ENCODE measurements at regions not wholly inside any gene's neighbourhood (a gene's known extent, or its start where the extent isn't known, plus 50 kb on each side); places are given as distances from the start of the nearest gene placed in this dataset.

DNA sequence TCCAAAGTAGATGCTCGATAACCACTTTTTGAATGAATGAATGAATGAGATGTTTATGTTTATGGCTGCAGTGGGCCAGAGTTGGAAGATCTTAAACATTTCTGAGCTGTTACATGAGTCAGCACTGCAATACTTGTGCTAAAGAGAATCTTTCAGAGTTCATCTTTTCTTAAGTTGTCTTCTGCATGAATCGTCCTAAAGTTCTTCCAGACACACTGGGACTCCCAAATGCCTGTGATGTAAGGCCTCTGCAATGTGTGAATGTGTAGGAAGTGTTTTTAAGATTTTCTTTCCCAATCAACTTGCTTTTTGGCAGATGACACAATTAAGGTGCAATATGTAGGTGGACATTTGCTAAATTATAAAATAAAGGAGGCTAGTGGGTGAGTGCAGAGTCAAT, 50.3 kb upstream of the TRIM9 start:
- H3K4me1 ChIP-seq (ENCODE audit: control insufficient read depth in 1 of 2, insufficient read depth in 2 of 2, low read length in 2 of 2): no peaks in the 10 kb centered on the region
- H3K4me3 ChIP-seq (ENCODE audit: low read depth in 1 of 2, low read length in 2 of 2): no peak overlapping the region
- no peaks in the 10 kb centered on the region for H3K27me3 ChIP-seq (ENCODE audit: low read depth, low read length)
- no peak overlapping the region for H3K27ac ChIP-seq (ENCODE audit: low read length)
- no peaks in the 10 kb centered on the region for H3K9me3 ChIP-seq (ENCODE audit: control insufficient read depth in 1 of 2, low read length in 2 of 2)
- no peaks in the 10 kb centered on the region for H3K36me3 ChIP-seq (ENCODE audit: control insufficient read depth in 1 of 2, insufficient read depth in 2 of 2, low read length in 2 of 2)

DNA sequence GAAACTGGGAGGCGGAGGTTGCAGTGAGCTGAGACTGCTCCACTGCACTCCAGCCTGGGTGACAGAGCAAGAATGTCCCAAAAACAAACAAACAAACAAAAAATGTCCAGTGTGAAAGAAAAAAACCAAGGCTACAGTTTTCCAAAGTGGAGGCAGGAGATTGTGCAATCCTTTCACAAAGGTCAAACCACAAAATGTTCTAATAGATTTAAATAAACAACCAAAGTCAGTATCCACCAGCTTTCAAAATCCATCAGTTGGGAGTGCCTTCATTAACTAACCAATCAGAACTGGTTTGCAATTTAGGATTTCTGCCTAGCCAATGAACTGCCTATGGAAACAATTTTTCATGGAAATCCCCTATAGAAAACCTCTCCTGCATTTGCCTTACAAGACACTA, 52.3 kb upstream of the TRIM9 start:
- H3K36me3 ChIP-seq (ENCODE audit: control insufficient read depth in 1 of 2, insufficient read depth in 2 of 2, low read length in 2 of 2): no peaks in the 10 kb centered on the region

DNA sequence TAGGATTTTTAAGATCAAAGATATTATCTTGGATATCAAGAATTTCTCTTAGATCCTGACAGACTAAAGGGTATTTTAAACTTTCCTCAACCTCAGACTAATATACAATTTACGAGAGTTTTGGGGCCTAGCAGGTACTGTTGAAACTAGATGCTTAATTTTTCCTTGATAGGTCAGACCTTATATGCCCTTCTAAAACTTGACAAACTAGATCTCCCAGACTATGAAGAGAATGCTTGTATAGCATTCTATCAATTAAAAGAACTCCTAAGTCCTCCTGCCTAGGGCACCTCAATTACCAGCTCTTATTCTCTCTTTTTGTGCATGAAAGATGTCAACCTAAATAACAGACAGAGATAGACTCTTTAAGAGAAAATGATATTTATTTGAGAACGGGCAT, 60.4 kb upstream of the TRIM9 start:
- no peaks in the 10 kb centered on the region for H3K27me3 ChIP-seq (ENCODE audit: low read depth, low read length)
- H3K4me3 ChIP-seq (ENCODE audit: low read depth in 1 of 2, low read length in 2 of 2): no peak overlapping the region
- no peaks in the 10 kb centered on the region for H3K36me3 ChIP-seq (ENCODE audit: control insufficient read depth in 1 of 2, insufficient read depth in 2 of 2, low read length in 2 of 2)
- no peaks in the 10 kb centered on the region for H3K4me1 ChIP-seq (ENCODE audit: control insufficient read depth in 1 of 2, insufficient read depth in 2 of 2, low read length in 2 of 2)
- no peaks in the 10 kb centered on the region for H3K9me3 ChIP-seq (ENCODE audit: control insufficient read depth in 1 of 2, low read length in 2 of 2)
- H3K27ac ChIP-seq (ENCODE audit: low read length): no peak overlapping the region

More for the DNA sequence above, 52.3 kb upstream of the TRIM9 start:
- H3K9me3 ChIP-seq (ENCODE audit: control insufficient read depth in 1 of 2, low read length in 2 of 2): no peaks in the 10 kb centered on the region
- no peak overlapping the region for H3K27ac ChIP-seq (ENCODE audit: low read length)
- no peak overlapping the region for H3K4me3 ChIP-seq (ENCODE audit: low read depth in 1 of 2, low read length in 2 of 2)
- H3K27me3 ChIP-seq (ENCODE audit: low read depth, low read length): no peaks in the 10 kb centered on the region
- H3K4me1 ChIP-seq (ENCODE audit: control insufficient read depth in 1 of 2, insufficient read depth in 2 of 2, low read length in 2 of 2): no peaks in the 10 kb centered on the region

DNA sequence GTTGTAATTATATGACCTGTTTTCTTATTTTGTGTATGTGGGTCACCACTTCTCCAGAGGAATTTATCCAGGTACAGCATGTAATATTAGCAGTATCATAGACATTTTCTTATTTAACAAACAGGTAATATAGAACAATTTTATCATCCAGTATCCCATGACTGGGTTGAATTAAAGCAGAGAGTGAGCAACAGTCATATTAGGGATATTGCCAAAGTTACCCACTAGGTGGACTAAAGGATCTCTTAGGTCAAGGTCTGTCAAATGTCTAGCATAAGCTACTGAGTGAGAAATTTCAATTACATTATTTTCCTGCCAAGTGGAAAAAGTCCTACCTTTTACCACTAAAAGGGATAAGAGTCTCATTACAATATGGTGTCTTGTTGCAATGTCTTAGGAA, 62.1 kb upstream of the TRIM9 start:
- no peaks in the 10 kb centered on the region for H3K4me1 ChIP-seq (ENCODE audit: control insufficient read depth in 1 of 2, insufficient read depth in 2 of 2, low read length in 2 of 2)
- H3K4me3 ChIP-seq (ENCODE audit: low read depth in 1 of 2, low read length in 2 of 2): no peak overlapping the region
- H3K9me3 ChIP-seq (ENCODE audit: control insufficient read depth in 1 of 2, low read length in 2 of 2): no peaks in the 10 kb centered on the region
- H3K27ac ChIP-seq (ENCODE audit: low read length): no peak overlapping the region
- no peaks in the 10 kb centered on the region for H3K36me3 ChIP-seq (ENCODE audit: control insufficient read depth in 1 of 2, insufficient read depth in 2 of 2, low read length in 2 of 2)
- H3K27me3 ChIP-seq (ENCODE audit: low read depth, low read length): no peaks in the 10 kb centered on the region

DNA sequence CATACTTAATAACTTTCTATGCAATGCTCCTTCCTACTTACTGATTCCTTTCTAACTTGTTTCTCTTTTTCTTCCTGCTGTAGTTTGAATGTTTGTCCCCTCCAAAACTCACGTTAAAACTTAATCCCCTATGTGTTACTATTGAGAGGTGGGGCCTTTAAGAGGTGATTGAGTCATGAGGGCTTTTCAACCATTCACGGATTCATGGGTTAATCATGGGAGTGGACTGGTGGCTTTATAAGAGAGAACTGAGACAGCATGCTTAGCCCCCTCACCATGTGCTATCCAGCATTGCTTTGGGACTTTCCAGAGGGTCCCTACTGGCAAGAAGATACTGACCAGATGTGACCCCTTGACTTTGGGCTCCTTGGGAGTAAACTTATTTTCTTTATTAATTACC, 66.0 kb upstream of the TRIM9 start:
- Histone ChIP-seq H3K4me1 (ENCODE audit: control insufficient read depth in 1 of 2, insufficient read depth in 2 of 2, low read length in 2 of 2) (no peaks in the 10 kb centered on the region), H3K36me3 (ENCODE audit: control insufficient read depth in 1 of 2, insufficient read depth in 2 of 2, low read length in 2 of 2) (no peaks in the 10 kb centered on the region), H3K4me3 (ENCODE audit: low read depth in 1 of 2, low read length in 2 of 2) (no peak overlapping the region), H3K27ac (ENCODE audit: low read length) (no peak overlapping the region), H3K9me3 (ENCODE audit: control insufficient read depth in 1 of 2, low read length in 2 of 2) (no peaks in the 10 kb centered on the region), H3K27me3 (ENCODE audit: low read depth, low read length) (no peaks in the 10 kb centered on the region)

DNA sequence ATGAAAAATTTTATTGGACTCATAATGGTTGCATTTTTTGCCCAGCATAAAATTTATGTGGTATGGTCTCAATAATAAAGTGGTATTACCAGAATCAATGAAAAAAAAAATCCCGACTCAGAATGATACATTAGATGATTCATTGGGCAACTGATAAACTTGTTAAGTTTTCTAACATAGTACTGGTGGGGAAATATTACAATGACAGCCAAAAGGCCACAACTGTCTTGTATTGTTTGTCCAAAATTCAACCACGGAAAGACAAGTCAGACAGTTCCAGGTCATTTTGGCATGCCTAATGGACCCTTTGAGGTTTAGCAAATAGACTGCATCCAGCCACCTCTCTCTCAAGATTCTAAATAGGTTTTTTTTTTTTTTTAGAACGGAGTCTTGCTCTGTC, 70.5 kb upstream of the TRIM9 start:
- Histone ChIP-seq H3K36me3 (ENCODE audit: control insufficient read depth in 1 of 2, insufficient read depth in 2 of 2, low read length in 2 of 2) (no peaks in the 10 kb centered on the region), H3K4me3 (ENCODE audit: low read depth in 1 of 2, low read length in 2 of 2) (no peak overlapping the region), H3K27me3 (ENCODE audit: low read depth, low read length) (no peaks in the 10 kb centered on the region), H3K4me1 (ENCODE audit: control insufficient read depth in 1 of 2, insufficient read depth in 2 of 2, low read length in 2 of 2) (peaks cover 0 to 5% of the 10 kb centered on the region in 2 donors), H3K9me3 (ENCODE audit: control insufficient read depth in 1 of 2, low read length in 2 of 2) (no peaks in the 10 kb centered on the region), H3K27ac (ENCODE audit: low read length) (no peak overlapping the region)

DNA sequence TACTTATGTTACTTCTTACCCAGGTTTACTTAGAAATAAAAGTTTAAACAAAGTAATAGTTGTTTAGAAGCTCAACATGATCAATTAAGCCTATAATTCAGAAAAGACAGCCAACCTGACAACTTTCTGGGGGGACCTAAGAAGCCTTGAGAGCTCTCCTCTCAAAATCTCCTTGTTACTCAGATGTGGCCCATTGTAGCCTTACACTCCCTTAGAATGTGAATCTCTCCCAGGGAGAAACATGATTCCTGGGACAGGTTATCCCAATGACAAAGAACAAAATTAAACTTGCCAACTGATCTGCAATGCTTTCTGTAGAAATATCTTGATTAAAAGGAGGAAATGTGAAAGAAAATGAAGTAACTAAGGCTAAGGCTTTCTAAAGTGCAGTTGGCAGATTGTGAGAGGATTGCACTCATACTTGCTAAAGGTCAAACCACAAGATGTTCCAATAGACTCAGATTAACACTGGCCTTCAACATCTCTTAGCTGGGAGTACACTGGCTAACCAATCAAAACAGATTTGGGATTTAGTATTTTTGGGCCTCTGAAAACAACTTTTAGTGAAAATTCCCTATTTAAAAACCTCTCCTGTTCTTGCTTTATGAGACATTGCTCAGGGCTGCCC, 72.3 kb upstream of the TMX1 start:
- H3K27ac ChIP-seq (ENCODE audit: low read length): peak overlapping the region; percentile 36
- peaks cover 0 to 5% of the 10 kb centered on the region in 2 donors for H3K4me1 ChIP-seq (ENCODE audit: control insufficient read depth in 1 of 2, insufficient read depth in 2 of 2, low read length in 2 of 2)
- no peaks in the 10 kb centered on the region for H3K27me3 ChIP-seq (ENCODE audit: low read depth, low read length)
- H3K4me3 ChIP-seq (ENCODE audit: low read depth in 1 of 2, low read length in 2 of 2): no peak overlapping the region
- H3K9me3 ChIP-seq (ENCODE audit: control insufficient read depth in 1 of 2, low read length in 2 of 2): no peaks in the 10 kb centered on the region
- H3K36me3 ChIP-seq (ENCODE audit: control insufficient read depth in 1 of 2, insufficient read depth in 2 of 2, low read length in 2 of 2): no peaks in the 10 kb centered on the region

DNA sequence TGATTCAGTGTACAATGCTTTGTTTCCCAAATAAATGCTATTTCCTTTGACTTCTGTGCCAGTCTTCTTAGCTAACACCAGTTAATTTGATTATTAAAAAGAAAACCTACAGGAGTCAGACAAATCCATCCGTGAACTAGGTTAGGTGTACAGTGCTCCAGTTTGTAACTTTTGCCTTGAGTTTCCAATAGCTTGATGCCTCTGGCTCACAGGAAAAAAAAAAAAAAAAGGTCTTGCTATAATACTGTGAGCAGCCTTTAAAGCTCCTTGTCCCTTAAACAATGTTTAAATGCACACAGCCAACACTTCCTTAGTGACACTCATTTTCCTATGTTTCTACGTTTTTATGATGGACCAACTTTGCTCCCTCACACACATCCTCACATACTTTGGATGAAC, 71.8 kb upstream of the TMX1 start:
- Histone ChIP-seq H3K4me3 (ENCODE audit: low read depth in 1 of 2, low read length in 2 of 2) (no peak overlapping the region), H3K36me3 (ENCODE audit: control insufficient read depth in 1 of 2, insufficient read depth in 2 of 2, low read length in 2 of 2) (no peaks in the 10 kb centered on the region)

DNA sequence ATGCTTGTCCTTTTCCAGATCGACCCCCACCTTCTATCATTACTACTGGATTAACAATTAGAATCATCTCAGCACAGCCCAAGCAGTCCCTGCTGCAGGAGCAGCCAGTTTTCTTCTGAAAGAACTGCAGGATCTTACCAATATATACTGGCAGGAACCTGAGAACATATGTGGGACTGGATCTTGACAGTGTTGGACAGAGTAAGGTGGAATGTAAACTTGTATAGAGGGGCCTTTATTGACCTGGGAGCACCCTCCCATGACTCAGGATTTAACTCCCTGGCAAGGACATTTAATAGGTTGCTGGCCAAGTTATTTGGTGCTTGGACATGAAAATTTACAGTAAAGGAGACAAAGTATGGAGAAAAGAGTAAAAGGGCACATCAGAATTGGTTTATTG, 66.2 kb upstream of the TMX1 start:
- H3K27me3 ChIP-seq (ENCODE audit: low read depth, low read length): no peaks in the 10 kb centered on the region
- H3K9me3 ChIP-seq (ENCODE audit: control insufficient read depth in 1 of 2, low read length in 2 of 2): no peaks in the 10 kb centered on the region
- no peak overlapping the region for H3K27ac ChIP-seq (ENCODE audit: low read length)
- no peaks in the 10 kb centered on the region for H3K4me1 ChIP-seq (ENCODE audit: control insufficient read depth in 1 of 2, insufficient read depth in 2 of 2, low read length in 2 of 2)
- no peak overlapping the region for H3K4me3 ChIP-seq (ENCODE audit: low read depth in 1 of 2, low read length in 2 of 2)
- no peaks in the 10 kb centered on the region for H3K36me3 ChIP-seq (ENCODE audit: control insufficient read depth in 1 of 2, insufficient read depth in 2 of 2, low read length in 2 of 2)

More for the DNA sequence above, 71.8 kb upstream of the TMX1 start:
- peaks cover 0 to 5% of the 10 kb centered on the region in 2 donors for H3K4me1 ChIP-seq (ENCODE audit: control insufficient read depth in 1 of 2, insufficient read depth in 2 of 2, low read length in 2 of 2)
- H3K9me3 ChIP-seq (ENCODE audit: control insufficient read depth in 1 of 2, low read length in 2 of 2): no peaks in the 10 kb centered on the region
- no peaks in the 10 kb centered on the region for H3K27me3 ChIP-seq (ENCODE audit: low read depth, low read length)
- H3K27ac ChIP-seq (ENCODE audit: low read length): peak overlapping the region; percentile 10

DNA sequence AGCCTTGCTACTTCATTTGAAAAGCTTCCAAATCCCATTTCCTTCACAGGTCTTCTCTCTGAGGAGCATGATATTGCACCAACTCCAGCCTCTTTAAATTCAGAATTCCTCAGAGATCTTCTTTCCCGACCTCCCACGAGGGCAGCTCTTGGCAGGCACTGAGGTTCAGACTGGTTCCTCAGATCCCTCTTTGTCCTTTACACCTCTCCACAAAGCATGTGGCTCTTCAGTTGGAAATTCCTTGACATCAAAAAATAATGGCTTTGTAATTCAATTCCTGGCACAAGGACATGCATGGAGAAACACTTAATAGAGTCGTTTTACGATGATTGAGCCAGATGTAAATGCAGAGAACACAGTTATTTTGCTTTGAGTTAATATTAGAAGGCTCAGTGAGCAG, 63.2 kb upstream of the TMX1 start:
- Histone ChIP-seq H3K9me3 (ENCODE audit: control insufficient read depth in 1 of 2, low read length in 2 of 2) (no peaks in the 10 kb centered on the region), H3K4me1 (ENCODE audit: control insufficient read depth in 1 of 2, insufficient read depth in 2 of 2, low read length in 2 of 2) (no peaks in the 10 kb centered on the region), H3K4me3 (ENCODE audit: low read depth in 1 of 2, low read length in 2 of 2) (no peak overlapping the region), H3K27me3 (ENCODE audit: low read depth, low read length) (no peaks in the 10 kb centered on the region), H3K36me3 (ENCODE audit: control insufficient read depth in 1 of 2, insufficient read depth in 2 of 2, low read length in 2 of 2) (no peaks in the 10 kb centered on the region), H3K27ac (ENCODE audit: low read length) (no peak overlapping the region)

DNA sequence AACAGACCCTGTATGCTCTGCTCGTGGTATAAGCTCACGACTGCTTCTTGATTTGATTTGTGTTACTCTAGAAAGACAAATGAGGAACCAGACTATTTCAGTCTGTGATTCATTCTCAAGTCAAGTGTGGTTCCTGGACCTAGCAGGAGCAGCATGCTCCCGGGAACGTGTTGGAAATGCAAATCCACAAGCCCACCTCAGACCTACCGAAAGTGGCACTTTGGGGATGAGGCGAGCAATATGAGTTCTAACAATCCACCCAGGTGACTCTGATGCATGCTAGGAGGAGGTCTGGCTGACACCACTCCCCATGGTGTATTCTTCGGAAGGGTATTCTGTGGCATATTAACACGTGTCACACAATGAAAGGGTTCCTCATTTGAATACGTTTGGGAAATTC, 59.5 kb upstream of the TMX1 start:
- no peak overlapping the region for H3K27ac ChIP-seq (ENCODE audit: low read length)

DNA sequence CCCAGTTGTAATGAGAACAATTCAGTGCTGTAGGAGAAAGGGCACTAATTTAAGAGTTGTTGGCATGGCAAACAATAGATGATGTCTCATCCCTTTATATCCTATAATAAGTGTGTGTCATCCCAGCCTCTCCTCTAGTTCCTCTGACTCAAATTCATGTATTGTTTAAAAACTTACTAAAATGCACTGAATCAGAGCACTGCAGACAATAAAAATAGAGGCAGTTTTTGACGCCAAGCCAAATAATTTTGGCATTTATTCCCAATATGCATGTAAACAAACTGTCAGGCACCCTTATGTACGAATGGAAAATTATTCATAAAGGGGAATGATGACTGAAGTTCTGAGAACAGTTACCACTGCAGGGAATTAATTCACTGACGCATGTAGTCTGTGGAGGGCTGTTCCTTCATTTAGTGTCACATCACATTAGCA, 57.9 kb upstream of the TMX1 start:
- no peaks in the 10 kb centered on the region for H3K36me3 ChIP-seq (ENCODE audit: control insufficient read depth in 1 of 2, insufficient read depth in 2 of 2, low read length in 2 of 2)
- H3K27me3 ChIP-seq (ENCODE audit: low read depth, low read length): no peaks in the 10 kb centered on the region
- no peak overlapping the region for H3K27ac ChIP-seq (ENCODE audit: low read length)
- H3K4me3 ChIP-seq (ENCODE audit: low read depth in 1 of 2, low read length in 2 of 2): no peak overlapping the region
- no peaks in the 10 kb centered on the region for H3K4me1 ChIP-seq (ENCODE audit: control insufficient read depth in 1 of 2, insufficient read depth in 2 of 2, low read length in 2 of 2)
- no peaks in the 10 kb centered on the region for H3K9me3 ChIP-seq (ENCODE audit: control insufficient read depth in 1 of 2, low read length in 2 of 2)

More for the DNA sequence above, 59.5 kb upstream of the TMX1 start:
- H3K4me3 ChIP-seq (ENCODE audit: low read depth in 1 of 2, low read length in 2 of 2): no peak overlapping the region
- no peaks in the 10 kb centered on the region for H3K27me3 ChIP-seq (ENCODE audit: low read depth, low read length)
- H3K9me3 ChIP-seq (ENCODE audit: control insufficient read depth in 1 of 2, low read length in 2 of 2): no peaks in the 10 kb centered on the region
- H3K4me1 ChIP-seq (ENCODE audit: control insufficient read depth in 1 of 2, insufficient read depth in 2 of 2, low read length in 2 of 2): no peaks in the 10 kb centered on the region
- no peaks in the 10 kb centered on the region for H3K36me3 ChIP-seq (ENCODE audit: control insufficient read depth in 1 of 2, insufficient read depth in 2 of 2, low read length in 2 of 2)

Data from muscle layer of duodenum (tissue), 2 donors.